HCT116 (cell line): ENCODE measurements at regions not wholly inside any gene's neighbourhood (a gene's known extent, or its start where the extent isn't known, plus 50 kb on each side); places are given as distances from the start of the nearest gene placed in this dataset.

Experiments used
- ATAC-seq: fragments of 200-7000 bp; cut with Tn5 transposase; 2 replicates; pipeline ENCODE4 v1.9.1; 2020; ENCODE audit warnings: mild to moderate bottlenecking, moderate library complexity
- BruUV-seq: library from RNA; stranded (reverse); fragments of 400-500 nt; replicated peaks from 2 replicates; lab custom pipeline; 2021; lab: Mats Ljungman, UMichigan
- CTCF ChIA-PET: fragments of 300-600 bp; sonication (Branson Sonifier 250); formaldehyde crosslinking; loops from one replicate; lab custom pipeline; 2021; ENCODE audit warnings: antibody characterized with exemption; lab: Charles Lee
- POLR2A ChIA-PET: fragments of 300-600, 350-600 bp; sonication (Branson Sonifier 250); formaldehyde crosslinking; loops from one replicate; lab custom pipeline; 2021; ENCODE audit warnings: antibody characterized with exemption; lab: Charles Lee
- RAD21 ChIA-PET, 2 experiments: fragments of 300-600 bp; sonication (Branson Sonifier 250); formaldehyde crosslinking; loops; one replicate each; lab custom pipeline; 2023; ENCODE audit warnings: low total read pairs in 2 of 2; ENCODE audit not compliant: uncharacterized antibody in 2 of 2, unreplicated experiment in 2 of 2, low non-redundant PET in 1 of 2; lab: Charles Lee
- DNase-seq: peaks from one replicate; pipeline ENCODE4 v3.0.0-alpha.2; 2010; ENCODE audit warnings: low read depth, low spot score
- H2AFZ ChIP-seq: fragments of 200-600 bp; shearing (Covaris generic), sonication (generic); 2 replicates; pipeline ENCODE4 v1.6.1; 2017; ENCODE audit warnings: low read depth, mixed run types, mixed read lengths, antibody characterized with exemption, low read length; ENCODE audit not compliant: poor library complexity, severe bottlenecking
- H3K27ac ChIP-seq: 2 replicates; pipeline ENCODE4 v1.5.1; 2012; ENCODE audit warnings: low read depth, low read length
- H3K27me3 ChIP-seq: fragments of 200-600 bp; sonication (generic); 2 replicates; pipeline ENCODE4 v1.6.1; 2016; ENCODE audit warnings: mixed run types, low read length, mixed read lengths; ENCODE audit not compliant: insufficient read depth
- H3K36me3 ChIP-seq, 2 experiments: fragments of 200-500 bp in 1 of 2; fragments of 200-600 bp in 1 of 2; sonication (Bioruptor generic) in 1 of 2; sonication (generic) in 1 of 2; 2 replicates each; pipeline versions ENCODE4 v1.5.1 to v1.6.1; 2014 to 2016; ENCODE audit warnings: low read length in 2 of 2, inconsistent platforms in 1 of 2, mixed read lengths in 1 of 2, mixed run types in 1 of 2; ENCODE audit not compliant: insufficient read depth in 2 of 2, control insufficient read depth in 1 of 2
- H3K4me1 ChIP-seq, 2 experiments: fragments of 200-600 bp in 1 of 2; sonication (generic) in 1 of 2; 2 replicates each; pipeline versions ENCODE4 v1.5.1 to v1.6.1; 2012 to 2017; ENCODE audit warnings: low read length in 2 of 2, inconsistent platforms in 1 of 2, mild to moderate bottlenecking in 1 of 2, mixed read lengths in 1 of 2, mixed run types in 1 of 2, moderate library complexity in 1 of 2; ENCODE audit not compliant: insufficient read depth in 2 of 2, control insufficient read depth in 1 of 2
- H3K4me2 ChIP-seq: fragments of 200-600 bp; sonication (generic); 2 replicates; pipeline ENCODE4 v1.6.1; 2017; ENCODE audit warnings: mixed run types, low read length, mixed read lengths
- H3K4me3 ChIP-seq, 2 experiments: fragments of 200-600 bp in 1 of 2; sonication (generic) in 1 of 2; replicated peaks in 1 of 2; 2 replicates each; pipeline ENCODE4 v1.5.1; 2011 to 2016; ENCODE audit warnings: low read length in 2 of 2, control low read depth in 1 of 2, low read depth in 1 of 2, mild to moderate bottlenecking in 1 of 2, mixed read lengths in 1 of 2, mixed run types in 1 of 2
- H3K79me2 ChIP-seq: fragments of 200-600 bp; sonication (generic); 2 replicates; pipeline ENCODE4 v1.6.1; 2017; ENCODE audit warnings: mild to moderate bottlenecking, mixed run types, low read length, moderate library complexity, mixed read lengths; ENCODE audit not compliant: insufficient read depth
- H3K9ac ChIP-seq: fragments of 200-600 bp; sonication (generic); 2 replicates; pipeline ENCODE4 v1.6.1; 2016; ENCODE audit warnings: low read length, mixed read lengths
- H3K9me2 ChIP-seq: fragments of 200-600 bp; sonication (generic), shearing (Covaris generic); 2 replicates; pipeline ENCODE4 v1.6.1; 2017; ENCODE audit warnings: mixed run types, mild to moderate bottlenecking, moderate library complexity; ENCODE audit not compliant: insufficient read depth
- H3K9me3 ChIP-seq, 2 experiments: fragments of 200-500 bp in 1 of 2; fragments of 200-600 bp in 1 of 2; sonication (Bioruptor generic) in 1 of 2; sonication (generic) in 1 of 2; 2 replicates each; pipeline ENCODE4 v1.6.1; 2014 to 2017; ENCODE audit warnings: low read length in 2 of 2, mixed read lengths in 2 of 2, inconsistent platforms in 1 of 2, low read depth in 1 of 2, mild to moderate bottlenecking in 1 of 2, mixed run types in 1 of 2, moderate library complexity in 1 of 2; ENCODE audit not compliant: control insufficient read depth in 1 of 2, insufficient read depth in 1 of 2
- H4K20me1 ChIP-seq: fragments of 200-600 bp; sonication (generic), shearing (Covaris generic); 2 replicates; pipeline ENCODE4 v1.6.1; 2017; ENCODE audit warnings: mixed run types, mild to moderate bottlenecking, moderate library complexity; ENCODE audit not compliant: insufficient read depth
- CBX3 ChIP-seq: IDR thresholded peaks from 2 replicates; pipeline ENCODE4 v1.6.1; 2012; ENCODE audit warnings: low read depth
- CEBPB ChIP-seq: IDR thresholded peaks from 2 replicates; pipeline ENCODE4 v1.6.1; 2012; ENCODE audit warnings: low read depth
- ELF1 ChIP-seq: IDR thresholded peaks from 2 replicates; pipeline ENCODE4 v1.6.1; 2012; ENCODE audit warnings: low read depth, borderline replicate concordance
- EZH2 ChIP-seq: fragments of 200-600 bp; sonication (generic); IDR thresholded peaks from 2 replicates; pipeline ENCODE4 v1.6.1; 2017; ENCODE audit warnings: antibody characterized with exemption, mixed run types
- EZH2phosphoT487 ChIP-seq: fragments of 200-600 bp; IDR thresholded peaks from 2 replicates; pipeline ENCODE4 v1.6.1; 2018; ENCODE audit warnings: antibody characterized with exemption, borderline replicate concordance
- POLR2A ChIP-seq: IDR thresholded peaks from 2 replicates; pipeline ENCODE4 v1.7.0; 2011; ENCODE audit warnings: borderline replicate concordance; ENCODE audit not compliant: insufficient read depth, insufficient read length; ENCODE audit errors: extremely low read depth
- POLR2AphosphoS5 ChIP-seq: IDR thresholded peaks from 2 replicates; pipeline ENCODE4 v1.6.1; 2011; ENCODE audit warnings: mild to moderate bottlenecking, low read depth, low read length, moderate library complexity
- RAD21 ChIP-seq: IDR thresholded peaks from 2 replicates; pipeline ENCODE4 v1.6.1; 2012; ENCODE audit warnings: low read depth, mild to moderate bottlenecking
- SIN3A ChIP-seq: IDR thresholded peaks from 2 replicates; pipeline ENCODE4 v1.6.1; 2012; ENCODE audit warnings: low read depth
- SP1 ChIP-seq: IDR thresholded peaks from 2 replicates; pipeline ENCODE4 v1.6.1; 2012; ENCODE audit warnings: low read depth
- SRF ChIP-seq: IDR thresholded peaks from 2 replicates; pipeline ENCODE4 v1.6.1; 2012; ENCODE audit warnings: low read depth
- TCF7L2 ChIP-seq: IDR thresholded peaks from 2 replicates; pipeline ENCODE4 v1.7.0; 2011; ENCODE audit warnings: borderline replicate concordance, inconsistent platforms; ENCODE audit not compliant: insufficient read depth, insufficient read length; ENCODE audit errors: extremely low read depth
- ZFX ChIP-seq: fragments of 450-650 bp; IDR thresholded peaks from 2 replicates; pipeline ENCODE4 v1.6.1; 2017
- intact Hi-C: fragments of 100-400 bp; cut with micrococcal nuclease; formaldehyde crosslinking; loops from 2 replicates; pipeline ENCODE4 v1.10.0; 2022
- TF ChIP-seq, protein P1 (sequence below): IDR thresholded peaks from 2 replicates; pipeline ENCODE4 v1.6.1; 2012
- TF ChIP-seq, protein P2 (sequence below), 3 experiments: fragments of 200-600 bp in 1 of 3; sonication (generic) in 1 of 3; IDR thresholded peaks in 2 of 3; conservative IDR thresholded peaks in 1 of 3; 2 replicates each; pipeline ENCODE4 v1.5.1; 2012 to 2017; ENCODE audit warnings: low read depth in 2 of 3, low read length in 2 of 3, antibody characterized with exemption in 1 of 3, borderline replicate concordance in 1 of 3, control low read depth in 1 of 3, mild to moderate bottlenecking in 1 of 3, mixed read lengths in 1 of 3, mixed run types in 1 of 3, moderate library complexity in 1 of 3; ENCODE audit not compliant: insufficient read depth in 1 of 3

DNA sequence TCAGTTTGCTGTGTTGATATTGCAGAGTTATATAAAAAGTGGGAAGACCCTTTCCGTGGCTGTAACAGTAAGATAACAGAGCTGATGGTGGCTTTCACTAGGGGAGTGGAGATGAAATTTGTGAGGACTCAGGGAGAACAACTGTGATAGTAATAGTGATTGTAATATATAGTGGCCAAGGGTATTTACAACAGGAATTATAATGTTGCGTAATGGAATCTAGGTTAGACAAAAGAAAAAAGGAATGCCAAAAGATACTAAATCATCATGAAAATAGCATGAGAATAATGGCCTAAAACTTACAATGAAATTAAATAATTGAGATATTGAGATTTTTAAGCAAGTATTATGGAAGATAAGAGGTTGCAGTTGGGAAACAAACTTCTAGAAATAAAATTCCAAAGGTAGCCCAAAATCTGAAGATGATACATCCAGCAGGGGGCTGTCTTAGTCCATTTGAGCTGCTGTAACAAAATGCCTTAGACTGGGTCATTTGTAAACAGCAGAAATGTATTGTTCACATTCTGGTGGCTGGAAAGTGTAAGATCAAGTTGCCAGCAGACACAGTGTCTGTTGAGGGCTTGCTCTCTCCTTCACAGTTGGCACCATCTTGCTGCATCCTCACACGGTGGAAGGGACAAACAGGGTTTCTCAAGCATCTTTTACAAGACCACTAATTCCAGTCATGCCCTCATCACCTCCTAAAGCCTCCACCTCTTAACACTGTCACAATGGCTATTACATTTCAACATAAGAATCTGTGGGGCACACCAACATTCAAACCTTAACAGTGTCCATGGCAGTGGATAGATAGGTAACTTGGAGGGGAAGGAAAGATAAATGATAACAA, 711.2 kb downstream of the MRPL39 start:
- Histone ChIP-seq H3K4me2 (no peak overlapping the region), H3K9me3 (peaks cover 4 to 26% of the 10 kb centered on the region in 2 experiments; a peak in 2 of 4 replicates), H4K20me1 (no peaks in the 10 kb centered on the region)

More for the DNA sequence above, 711.2 kb downstream of the MRPL39 start:
- no peak for DNase-seq
- Histone ChIP-seq H3K79me2 (no peaks in the 10 kb centered on the region), H3K4me1 (no peaks in the 10 kb centered on the region), H3K9me2 (no peaks in the 10 kb centered on the region), H3K36me3 (no peaks in the 10 kb centered on the region), H3K9ac (no peak overlapping the region), H2AFZ (no peak overlapping the region), H3K27ac (no peak overlapping the region), H3K27me3 (no peaks in the 10 kb centered on the region), H3K4me3 (no peak overlapping the region)
- ChIA-PET RAD21 (no interaction called here), POLR2A (no interaction called here), CTCF (no interaction called here)
- no peak for TF ChIP-seq TCF7L2
- no peak for TF ChIP-seq SRF
- TF ChIP-seq EZH2phosphoT487, result no peak
- no peak for TF ChIP-seq SIN3A
- TF ChIP-seq, protein P1, sequence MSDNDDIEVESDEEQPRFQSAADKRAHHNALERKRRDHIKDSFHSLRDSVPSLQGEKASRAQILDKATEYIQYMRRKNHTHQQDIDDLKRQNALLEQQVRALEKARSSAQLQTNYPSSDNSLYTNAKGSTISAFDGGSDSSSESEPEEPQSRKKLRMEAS, result no peak
- no peak for TF ChIP-seq EZH2
- no peak for TF ChIP-seq ZFX
- TF ChIP-seq RAD21, result no peak
- TF ChIP-seq CBX3, result no peak
- TF ChIP-seq POLR2AphosphoS5, result no peak
- TF ChIP-seq SP1, result no peak
- TF ChIP-seq, protein P2, sequence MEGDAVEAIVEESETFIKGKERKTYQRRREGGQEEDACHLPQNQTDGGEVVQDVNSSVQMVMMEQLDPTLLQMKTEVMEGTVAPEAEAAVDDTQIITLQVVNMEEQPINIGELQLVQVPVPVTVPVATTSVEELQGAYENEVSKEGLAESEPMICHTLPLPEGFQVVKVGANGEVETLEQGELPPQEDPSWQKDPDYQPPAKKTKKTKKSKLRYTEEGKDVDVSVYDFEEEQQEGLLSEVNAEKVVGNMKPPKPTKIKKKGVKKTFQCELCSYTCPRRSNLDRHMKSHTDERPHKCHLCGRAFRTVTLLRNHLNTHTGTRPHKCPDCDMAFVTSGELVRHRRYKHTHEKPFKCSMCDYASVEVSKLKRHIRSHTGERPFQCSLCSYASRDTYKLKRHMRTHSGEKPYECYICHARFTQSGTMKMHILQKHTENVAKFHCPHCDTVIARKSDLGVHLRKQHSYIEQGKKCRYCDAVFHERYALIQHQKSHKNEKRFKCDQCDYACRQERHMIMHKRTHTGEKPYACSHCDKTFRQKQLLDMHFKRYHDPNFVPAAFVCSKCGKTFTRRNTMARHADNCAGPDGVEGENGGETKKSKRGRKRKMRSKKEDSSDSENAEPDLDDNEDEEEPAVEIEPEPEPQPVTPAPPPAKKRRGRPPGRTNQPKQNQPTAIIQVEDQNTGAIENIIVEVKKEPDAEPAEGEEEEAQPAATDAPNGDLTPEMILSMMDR (IDR thresholded peaks at IDR 0.05 in 2 of 3, conservative IDR thresholded peaks at IDR 0.05 in 1 of 3; ENCODE audit: borderline replicate concordance in 1 of 3, insufficient read depth in 1 of 3, low read depth in 2 of 3, low read length in 2 of 3), result no peak
- TF ChIP-seq CEBPB, result no peak
- no peak for TF ChIP-seq POLR2A
- TF ChIP-seq ELF1, result no peak
- BruUV-seq, result no TSS peak
- intact Hi-C loops, result no loop called here
- ATAC-seq, result no peak
